ENCODE measurements at regions not wholly inside any gene's neighbourhood (a gene's known extent, or its start where the extent isn't known, plus 50 kb on each side); places are given as distances from the start of the nearest gene placed in this dataset.
"Not testable (repeated sequence)": the region's sequence is repeated elsewhere in the genome, so short reads cannot be mapped to it uniquely, and the experiment has no call there.

GRCh38 chr12:4140581-4141301, 132.8 kb upstream of the CCND2 start:
- Histone ChIP-seq H3K27ac (ENCODE audit: low read depth, low read length, poor library complexity, severe bottlenecking) (no peak overlapping the region), H3K27me3 (replicated peaks; ENCODE audit: insufficient read depth, low read depth, low read length, poor library complexity) (no peaks in the 10 kb centered on the region), H3K36me3 (ENCODE audit: insufficient read depth, low read length, poor library complexity, severe bottlenecking) (no peaks in the 10 kb centered on the region), H3K4me3 (ENCODE audit: low read depth, low read length, poor library complexity, severe bottlenecking) (no peak overlapping the region), H3K9me3 (ENCODE audit: low read depth, low read length, poor library complexity, severe bottlenecking) (no peaks in the 10 kb centered on the region), H3K4me1 (ENCODE audit: insufficient read depth, low read length, poor library complexity, severe bottlenecking) (no peaks in the 10 kb centered on the region)
- no peak for DNase-seq (ENCODE audit: low spot score)
- intact Hi-C loops (cut with micrococcal nuclease; ENCODE audit: unreplicated experiment): no loop called here
- BruUV-seq (replicated peaks): no TSS peak
- ChIA-PET CTCF (no interaction called here), POLR2A (ENCODE audit: low non-redundant PET) (no interaction called here)
- TF ChIP-seq EZH2 (IDR thresholded peaks at IDR 0.05; ENCODE audit: borderline replicate concordance, low read depth, low read length, poor library complexity, severe bottlenecking): no peak
- TF ChIP-seq CTCF (conservative IDR thresholded peaks at IDR 0.05; ENCODE audit: low read depth, low read length): no peak

- ChIA-PET CTCF (no interaction called here), POLR2A (ENCODE audit: low non-redundant PET) (no interaction called here)
- Histone ChIP-seq H3K27ac (ENCODE audit: low read depth, low read length, poor library complexity, severe bottlenecking) (no peak overlapping the region), H3K4me1 (ENCODE audit: insufficient read depth, low read length, poor library complexity, severe bottlenecking) (no peaks in the 10 kb centered on the region), H3K36me3 (ENCODE audit: insufficient read depth, low read length, poor library complexity, severe bottlenecking) (no peaks in the 10 kb centered on the region), H3K4me3 (ENCODE audit: low read depth, low read length, poor library complexity, severe bottlenecking) (no peak overlapping the region), H3K27me3 (replicated peaks; ENCODE audit: insufficient read depth, low read depth, low read length, poor library complexity) (no peaks in the 10 kb centered on the region), H3K9me3 (ENCODE audit: low read depth, low read length, poor library complexity, severe bottlenecking) (no peaks in the 10 kb centered on the region)
- intact Hi-C loops (cut with micrococcal nuclease; ENCODE audit: unreplicated experiment): no loop called here
- BruUV-seq (replicated peaks): no TSS peak
- TF ChIP-seq CTCF (conservative IDR thresholded peaks at IDR 0.05; ENCODE audit: low read depth, low read length) (no peak), EZH2 (IDR thresholded peaks at IDR 0.05; ENCODE audit: borderline replicate concordance, low read depth, low read length, poor library complexity, severe bottlenecking) (no peak)
- DNase-seq (ENCODE audit: low spot score): no peak
These were observed 134.4 kb upstream of the CCND2 start for GRCh38 chr12:4139191-4139590.

GRCh38 chr12:4138532-4138931, 135.0 kb upstream of the CCND2 start:
- BruUV-seq (replicated peaks); H3K27me3 ChIP-seq (replicated peaks; ENCODE audit: insufficient read depth, low read depth, low read length, poor library complexity); DNase-seq (ENCODE audit: low spot score); H3K4me3 ChIP-seq (ENCODE audit: low read depth, low read length, poor library complexity, severe bottlenecking); H3K27ac ChIP-seq (ENCODE audit: low read depth, low read length, poor library complexity, severe bottlenecking); CTCF ChIA-PET; POLR2A ChIA-PET (ENCODE audit: low non-redundant PET); H3K9me3 ChIP-seq (ENCODE audit: low read depth, low read length, poor library complexity, severe bottlenecking); H3K36me3 ChIP-seq (ENCODE audit: insufficient read depth, low read length, poor library complexity, severe bottlenecking); H3K4me1 ChIP-seq (ENCODE audit: insufficient read depth, low read length, poor library complexity, severe bottlenecking); intact Hi-C loops (cut with micrococcal nuclease; ENCODE audit: unreplicated experiment): not testable (repeated sequence)

- Histone ChIP-seq H3K27me3 (replicated peaks; ENCODE audit: insufficient read depth, low read depth, low read length, poor library complexity) (no peaks in the 10 kb centered on the region), H3K4me3 (ENCODE audit: low read depth, low read length, poor library complexity, severe bottlenecking) (no peak overlapping the region), H3K36me3 (ENCODE audit: insufficient read depth, low read length, poor library complexity, severe bottlenecking) (no peaks in the 10 kb centered on the region), H3K9me3 (ENCODE audit: low read depth, low read length, poor library complexity, severe bottlenecking) (no peaks in the 10 kb centered on the region), H3K27ac (ENCODE audit: low read depth, low read length, poor library complexity, severe bottlenecking) (no peak overlapping the region), H3K4me1 (ENCODE audit: insufficient read depth, low read length, poor library complexity, severe bottlenecking) (no peaks in the 10 kb centered on the region)
- BruUV-seq (replicated peaks): no TSS peak
- intact Hi-C loops (cut with micrococcal nuclease; ENCODE audit: unreplicated experiment): no loop called here
- POLR2A ChIA-PET (ENCODE audit: low non-redundant PET): no interaction called here
- no peak for DNase-seq (ENCODE audit: low spot score)
- CTCF ChIA-PET: no interaction called here
- no peak for TF ChIP-seq CTCF (conservative IDR thresholded peaks at IDR 0.05; ENCODE audit: low read depth, low read length)
- TF ChIP-seq EZH2 (IDR thresholded peaks at IDR 0.05; ENCODE audit: borderline replicate concordance, low read depth, low read length, poor library complexity, severe bottlenecking): no peak
These were observed 135.5 kb upstream of the CCND2 start for GRCh38 chr12:4138051-4138450.

Measured in A673 (cell line).